Loucy (cell line): ENCODE measurements at regions not wholly inside any gene's neighbourhood (a gene's known extent, or its start where the extent isn't known, plus 50 kb on each side); places are given as distances from the start of the nearest gene placed in this dataset.

Experiments
- EZH2phosphoT487 ChIP-seq: fragments of 200-600 bp; IDR thresholded peaks from 2 replicates; pipeline ENCODE4 v1.6.1; 2018; ENCODE audit warnings: antibody characterized with exemption, mild to moderate bottlenecking, moderate library complexity, borderline replicate concordance
- TF ChIP-seq, protein P1 (sequence below): fragments of 200-600 bp; sonication (generic); conservative IDR thresholded peaks from 2 replicates; pipeline ENCODE4 v1.5.1; 2014; ENCODE audit warnings: mild to moderate bottlenecking, antibody characterized with exemption, low read length

DNA sequence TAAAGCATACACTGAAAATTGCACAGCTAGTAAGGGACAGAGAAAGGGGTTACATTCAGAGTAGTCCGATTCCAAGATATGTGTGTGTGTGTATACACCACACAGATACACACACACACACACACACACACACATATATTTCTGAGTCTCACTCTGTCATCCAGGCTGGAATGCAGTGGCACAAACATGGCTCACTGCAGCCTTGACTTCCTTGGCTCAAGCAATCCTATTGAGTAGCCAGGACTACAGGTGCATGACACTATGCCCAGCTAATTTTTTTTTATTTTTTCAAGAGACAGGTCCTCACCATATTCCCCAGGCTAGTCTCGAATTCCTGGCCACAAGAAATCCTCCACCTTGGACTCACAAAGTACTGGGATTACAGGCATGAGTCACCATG lies 68.1 kb upstream of the ITPRID2 start:
- TF ChIP-seq, protein P1, sequence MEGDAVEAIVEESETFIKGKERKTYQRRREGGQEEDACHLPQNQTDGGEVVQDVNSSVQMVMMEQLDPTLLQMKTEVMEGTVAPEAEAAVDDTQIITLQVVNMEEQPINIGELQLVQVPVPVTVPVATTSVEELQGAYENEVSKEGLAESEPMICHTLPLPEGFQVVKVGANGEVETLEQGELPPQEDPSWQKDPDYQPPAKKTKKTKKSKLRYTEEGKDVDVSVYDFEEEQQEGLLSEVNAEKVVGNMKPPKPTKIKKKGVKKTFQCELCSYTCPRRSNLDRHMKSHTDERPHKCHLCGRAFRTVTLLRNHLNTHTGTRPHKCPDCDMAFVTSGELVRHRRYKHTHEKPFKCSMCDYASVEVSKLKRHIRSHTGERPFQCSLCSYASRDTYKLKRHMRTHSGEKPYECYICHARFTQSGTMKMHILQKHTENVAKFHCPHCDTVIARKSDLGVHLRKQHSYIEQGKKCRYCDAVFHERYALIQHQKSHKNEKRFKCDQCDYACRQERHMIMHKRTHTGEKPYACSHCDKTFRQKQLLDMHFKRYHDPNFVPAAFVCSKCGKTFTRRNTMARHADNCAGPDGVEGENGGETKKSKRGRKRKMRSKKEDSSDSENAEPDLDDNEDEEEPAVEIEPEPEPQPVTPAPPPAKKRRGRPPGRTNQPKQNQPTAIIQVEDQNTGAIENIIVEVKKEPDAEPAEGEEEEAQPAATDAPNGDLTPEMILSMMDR: no peak
- TF ChIP-seq EZH2phosphoT487: no peak
